ENCODE measurements at regions not wholly inside any gene's neighbourhood (a gene's known extent, or its start where the extent isn't known, plus 50 kb on each side); places are given as distances from the start of the nearest gene placed in this dataset.

DNA sequence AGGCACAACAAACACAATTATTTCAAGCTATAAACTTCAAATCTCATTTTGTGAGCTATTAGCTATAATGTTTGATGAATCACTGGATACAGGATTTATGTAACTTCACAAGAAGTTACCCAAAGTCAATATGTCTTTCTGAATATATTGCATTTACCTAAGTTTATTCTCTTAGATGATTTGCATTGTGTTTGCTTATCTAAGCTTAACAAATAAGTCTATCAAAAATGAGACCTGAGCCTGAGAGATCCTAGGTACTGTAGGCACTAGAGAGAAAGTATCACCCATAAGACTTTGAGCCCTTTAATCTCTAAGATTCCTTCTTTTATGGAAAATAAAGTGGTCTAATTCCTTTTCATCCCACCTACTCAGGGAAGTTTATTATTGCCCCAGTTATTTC, 178.2 kb downstream of the NAF1 start:
- Mint-ChIP-seq H3K9me3 (no peaks in the 10 kb centered on the region), H3K27me3 (peaks cover 2% of the 10 kb centered on the region), H3K4me3 (no peak overlapping the region), H3K27ac (no peak overlapping the region), H3K4me1 (ENCODE audit: low read depth) (no peaks in the 10 kb centered on the region), H3K36me3 (ENCODE audit: low read depth) (no peaks in the 10 kb centered on the region)
- POLR2A ChIA-PET: no interaction called here
- ATAC-seq: no peak
- CTCF ChIA-PET: no interaction called here
- no peak for DNase-seq
- intact Hi-C loops (cut with micrococcal nuclease): no loop called here
- TF ChIP-seq, protein P1, sequence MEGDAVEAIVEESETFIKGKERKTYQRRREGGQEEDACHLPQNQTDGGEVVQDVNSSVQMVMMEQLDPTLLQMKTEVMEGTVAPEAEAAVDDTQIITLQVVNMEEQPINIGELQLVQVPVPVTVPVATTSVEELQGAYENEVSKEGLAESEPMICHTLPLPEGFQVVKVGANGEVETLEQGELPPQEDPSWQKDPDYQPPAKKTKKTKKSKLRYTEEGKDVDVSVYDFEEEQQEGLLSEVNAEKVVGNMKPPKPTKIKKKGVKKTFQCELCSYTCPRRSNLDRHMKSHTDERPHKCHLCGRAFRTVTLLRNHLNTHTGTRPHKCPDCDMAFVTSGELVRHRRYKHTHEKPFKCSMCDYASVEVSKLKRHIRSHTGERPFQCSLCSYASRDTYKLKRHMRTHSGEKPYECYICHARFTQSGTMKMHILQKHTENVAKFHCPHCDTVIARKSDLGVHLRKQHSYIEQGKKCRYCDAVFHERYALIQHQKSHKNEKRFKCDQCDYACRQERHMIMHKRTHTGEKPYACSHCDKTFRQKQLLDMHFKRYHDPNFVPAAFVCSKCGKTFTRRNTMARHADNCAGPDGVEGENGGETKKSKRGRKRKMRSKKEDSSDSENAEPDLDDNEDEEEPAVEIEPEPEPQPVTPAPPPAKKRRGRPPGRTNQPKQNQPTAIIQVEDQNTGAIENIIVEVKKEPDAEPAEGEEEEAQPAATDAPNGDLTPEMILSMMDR (IDR thresholded peaks at IDR 0.05): no peak

DNA sequence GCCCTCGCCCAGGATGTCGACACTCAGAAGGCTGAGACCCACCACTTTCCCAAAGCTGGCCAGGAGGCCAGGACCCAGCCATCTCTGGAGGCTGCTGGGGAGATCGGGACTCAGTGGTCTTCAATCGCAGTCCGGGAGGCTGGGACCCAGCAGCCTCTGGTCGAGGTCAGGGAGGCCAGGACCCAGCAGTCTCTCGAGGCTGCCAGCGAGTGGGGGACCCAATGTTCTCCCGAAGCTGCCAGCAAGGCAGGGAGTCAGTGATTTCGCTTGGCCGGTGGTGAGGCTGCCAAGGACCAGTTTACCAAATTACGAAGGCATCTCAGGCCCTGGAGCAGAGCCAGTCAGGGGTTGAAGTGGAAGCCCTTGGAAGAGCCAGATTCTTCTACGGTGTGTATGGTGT, 181.6 kb downstream of the NAF1 start:
- Mint-ChIP-seq H3K27me3 (peaks cover 2% of the 10 kb centered on the region), H3K4me3 (no peak overlapping the region), H3K9me3 (no peaks in the 10 kb centered on the region), H3K4me1 (ENCODE audit: low read depth) (no peaks in the 10 kb centered on the region), H3K36me3 (ENCODE audit: low read depth) (no peaks in the 10 kb centered on the region), H3K27ac (no peak overlapping the region)
- ChIA-PET POLR2A (no interaction called here), CTCF (no interaction called here)
- no peak for ATAC-seq
- TF ChIP-seq, protein P1 (IDR thresholded peaks at IDR 0.05): no peak
- DNase-seq: no peak
- intact Hi-C loops (cut with micrococcal nuclease): no loop called here

DNA sequence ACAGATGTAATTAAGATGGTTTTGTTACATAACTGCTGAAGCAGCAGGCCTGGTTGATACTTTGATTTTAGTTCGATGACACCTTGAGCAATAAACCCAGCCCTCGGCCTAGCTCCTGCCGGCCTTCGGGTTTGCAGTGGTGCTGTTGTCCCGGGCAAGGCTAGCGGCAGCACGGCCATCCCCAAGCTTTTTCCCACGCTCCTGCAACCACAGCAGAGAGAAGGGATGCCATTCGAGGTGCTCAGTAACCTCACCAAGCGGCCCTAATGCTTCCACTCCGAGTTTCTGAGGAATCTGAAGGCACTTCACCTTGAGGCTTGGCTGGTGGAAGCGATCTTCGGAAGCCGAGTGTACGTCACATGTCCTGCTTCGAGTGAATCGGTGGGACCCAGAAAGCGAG, 182.1 kb downstream of the NAF1 start:
- Mint-ChIP-seq H3K9me3 (no peaks in the 10 kb centered on the region), H3K4me1 (ENCODE audit: low read depth) (no peaks in the 10 kb centered on the region), H3K36me3 (ENCODE audit: low read depth) (no peaks in the 10 kb centered on the region), H3K27ac (no peak overlapping the region), H3K27me3 (peaks cover 2% of the 10 kb centered on the region), H3K4me3 (no peak overlapping the region)
- no peak for DNase-seq
- ChIA-PET POLR2A (no interaction called here), CTCF (no interaction called here)
- TF ChIP-seq, protein P1 (IDR thresholded peaks at IDR 0.05): no peak
- ATAC-seq: no peak
- intact Hi-C loops (cut with micrococcal nuclease): no loop called here

DNA sequence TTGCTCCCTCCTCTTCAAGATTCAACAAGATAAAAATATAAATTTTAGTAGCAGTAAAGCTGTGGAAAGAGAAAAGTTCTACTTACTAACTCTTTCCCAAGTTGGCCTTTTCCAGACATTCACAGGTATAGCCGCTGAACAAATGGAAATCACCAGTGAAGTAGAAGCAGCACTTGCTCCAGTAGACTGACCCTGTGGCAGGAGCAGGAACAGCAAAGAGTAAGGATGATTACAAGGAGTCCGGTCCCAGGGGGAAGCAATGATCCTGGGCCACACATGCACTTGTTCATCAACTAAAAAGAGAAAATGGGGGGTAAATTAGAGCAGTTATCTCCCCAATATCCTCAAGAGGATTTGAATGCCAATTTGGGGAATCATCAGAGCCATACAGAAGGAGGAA, 184.9 kb downstream of the NAF1 start:
- Mint-ChIP-seq H3K27ac (no peak overlapping the region), H3K9me3 (no peaks in the 10 kb centered on the region), H3K36me3 (ENCODE audit: low read depth) (no peaks in the 10 kb centered on the region), H3K4me3 (no peak overlapping the region), H3K27me3 (no peaks in the 10 kb centered on the region), H3K4me1 (ENCODE audit: low read depth) (no peaks in the 10 kb centered on the region)
- DNase-seq: no peak
- TF ChIP-seq, protein P1 (IDR thresholded peaks at IDR 0.05): no peak
- ChIA-PET POLR2A (no interaction called here), CTCF (no interaction called here)
- intact Hi-C loops (cut with micrococcal nuclease): no loop called here
- no peak for ATAC-seq

DNA sequence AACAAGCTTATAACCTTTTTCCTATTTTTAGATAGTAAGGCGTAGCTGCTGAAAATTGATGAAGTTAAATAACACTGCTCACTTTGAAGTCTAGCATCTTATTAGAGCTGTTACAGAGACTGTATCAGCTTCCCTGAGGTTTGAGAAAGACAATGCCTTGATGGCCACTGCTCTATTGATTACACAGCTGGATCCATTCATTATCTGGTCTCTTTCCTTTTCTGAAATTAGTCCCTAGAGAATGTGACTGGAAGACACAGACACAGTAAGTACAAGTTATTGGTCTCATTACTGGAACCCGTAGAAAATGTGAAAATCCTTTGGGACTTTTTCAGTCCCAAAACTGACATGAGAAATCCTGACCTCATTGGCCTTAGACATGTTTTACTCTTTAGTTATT, 188.3 kb downstream of the NAF1 start:
- Mint-ChIP-seq H3K4me3 (no peak overlapping the region), H3K27ac (no peak overlapping the region), H3K36me3 (ENCODE audit: low read depth) (no peaks in the 10 kb centered on the region), H3K4me1 (ENCODE audit: low read depth) (no peaks in the 10 kb centered on the region), H3K9me3 (no peaks in the 10 kb centered on the region), H3K27me3 (no peaks in the 10 kb centered on the region)
- ChIA-PET CTCF (interaction anchor here (1.0 kb wide), 1 partner anchor 113 kb away, joined by 3 read pairs; no protein-coding TSS in a partner anchor), POLR2A (no interaction called here)
- TF ChIP-seq, protein P1 (IDR thresholded peaks at IDR 0.05): no peak
- ATAC-seq (no peak), DNase-seq (no peak)
- intact Hi-C loops (cut with micrococcal nuclease): no loop called here

All from activated CD8-positive, alpha-beta T cell treated with anti-CD3 and anti-CD28 coated beads for 36 hours (primary cell).